NCI-H1694 treated with DMSO at 0.1 percent for 48 hours (cell line): ENCODE measurements at regions not wholly inside any gene's neighbourhood (a gene's known extent, or its start where the extent isn't known, plus 50 kb on each side); places are given as distances from the start of the nearest gene placed in this dataset.

Experiments
- DNase-seq: peaks from one replicate; lab custom pipeline; 2025; lab: John Stamatoyannopoulos, UW

GRCh38 chr12:13841358-13841757, 140.0 kb downstream of the GRIN2B start:
- no peak for DNase-seq

DNA sequence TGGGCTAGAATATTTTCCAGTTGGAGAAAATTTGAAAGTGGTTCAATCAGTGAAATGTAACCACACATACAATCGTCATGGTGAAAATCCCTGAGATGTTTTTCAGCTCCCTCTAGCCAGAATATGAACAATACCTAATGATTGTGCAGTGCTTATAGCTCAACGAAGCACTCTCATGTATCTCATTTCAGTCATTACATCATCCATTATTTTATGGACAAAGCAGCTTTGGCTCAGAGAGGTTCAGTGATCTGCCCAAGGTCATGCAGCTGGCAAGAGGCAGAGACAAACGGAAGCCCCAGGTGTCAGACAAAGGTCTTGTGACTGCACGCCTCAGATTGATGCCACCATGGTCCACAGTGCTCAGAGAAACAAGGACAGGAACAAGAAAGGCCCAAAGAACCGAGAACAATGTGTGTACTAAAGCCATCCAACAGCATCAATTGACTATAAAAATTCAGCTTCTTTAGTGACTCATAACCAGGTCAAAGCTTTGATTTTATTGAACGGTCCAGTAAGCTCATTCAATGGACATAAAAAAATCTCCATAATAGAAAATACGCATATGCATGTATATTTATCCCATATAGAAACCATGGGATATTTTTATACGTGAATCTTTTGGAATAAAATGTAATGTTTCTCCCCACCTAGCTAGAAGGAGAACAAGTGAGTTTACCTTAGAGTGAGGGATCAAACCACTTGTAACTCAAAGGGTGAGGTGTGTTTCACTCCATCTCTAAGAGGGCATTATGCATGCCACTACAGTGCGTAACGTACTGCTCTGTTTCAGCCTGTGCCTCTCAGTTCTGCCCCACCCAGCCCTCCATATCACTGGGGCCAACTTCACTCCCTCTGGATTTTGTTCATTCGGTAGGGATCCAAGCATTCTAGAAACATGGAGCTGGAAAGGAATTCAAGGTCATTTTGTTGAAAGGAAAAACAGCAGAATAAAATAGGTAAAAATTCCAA, 141.8 kb downstream of the GRIN2B start:
- no peak for DNase-seq

- DNase-seq: peak; percentile 33
Measured at GRCh38 chr12:13836099-13836498, 145.3 kb downstream of the GRIN2B start.

- peak; percentile 18 for DNase-seq
Measured at GRCh38 chr12:13835652-13836051, 145.8 kb downstream of the GRIN2B start.

- no peak for DNase-seq
Measured at GRCh38 chr12:13834241-13834640, 147.2 kb downstream of the GRIN2B start.

DNA sequence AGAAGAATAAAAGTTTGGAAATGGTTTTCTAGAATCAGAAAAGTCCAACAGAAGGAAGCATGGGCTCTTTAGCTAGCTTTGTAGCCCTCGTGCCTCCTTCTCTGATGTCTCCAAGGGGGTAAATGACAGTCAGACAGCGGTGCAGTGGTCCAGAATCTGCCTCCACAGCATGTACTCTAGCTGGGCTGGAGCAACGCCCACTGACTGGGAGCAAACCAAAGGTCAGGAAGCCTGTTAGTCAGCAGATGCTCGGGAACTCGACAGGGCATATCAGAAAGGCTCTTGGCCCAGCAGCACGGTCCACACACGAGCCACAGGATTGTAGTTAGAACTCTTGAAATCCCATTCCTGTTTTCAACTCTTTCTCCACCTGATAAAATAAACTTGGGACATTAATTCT, 164.3 kb downstream of the GRIN2B start:
- no peak for DNase-seq

GRCh38 chr12:13816394-13816793, 165.0 kb downstream of the GRIN2B start:
- no peak for DNase-seq

GRCh38 chr12:13812168-13812567, 169.2 kb downstream of the GRIN2B start:
- no peak for DNase-seq

GRCh38 chr12:13811061-13811460, 170.3 kb downstream of the GRIN2B start:
- DNase-seq: no peak

GRCh38 chr12:13805041-13805440, 176.4 kb downstream of the GRIN2B start:
- DNase-seq: no peak

DNA sequence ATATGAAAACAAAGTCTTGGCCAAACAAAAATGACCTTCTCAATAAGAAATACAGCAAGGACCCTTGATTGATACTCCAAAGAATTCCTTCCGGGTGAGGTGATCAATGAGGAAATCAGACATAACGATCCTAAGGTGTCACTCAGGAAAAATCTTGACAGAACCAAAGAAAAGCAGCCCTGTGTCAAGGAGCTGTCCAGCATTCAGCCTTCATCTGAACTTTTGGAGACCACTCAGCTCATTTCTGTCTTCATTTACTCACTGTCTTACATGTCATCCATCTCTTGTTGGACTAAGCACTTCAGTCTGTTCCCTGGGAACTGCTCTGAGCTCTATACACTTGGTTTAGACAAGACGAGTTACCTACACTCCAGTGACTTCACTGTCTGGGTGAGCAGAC, 179.9 kb downstream of the GRIN2B start:
- no peak for DNase-seq

DNA sequence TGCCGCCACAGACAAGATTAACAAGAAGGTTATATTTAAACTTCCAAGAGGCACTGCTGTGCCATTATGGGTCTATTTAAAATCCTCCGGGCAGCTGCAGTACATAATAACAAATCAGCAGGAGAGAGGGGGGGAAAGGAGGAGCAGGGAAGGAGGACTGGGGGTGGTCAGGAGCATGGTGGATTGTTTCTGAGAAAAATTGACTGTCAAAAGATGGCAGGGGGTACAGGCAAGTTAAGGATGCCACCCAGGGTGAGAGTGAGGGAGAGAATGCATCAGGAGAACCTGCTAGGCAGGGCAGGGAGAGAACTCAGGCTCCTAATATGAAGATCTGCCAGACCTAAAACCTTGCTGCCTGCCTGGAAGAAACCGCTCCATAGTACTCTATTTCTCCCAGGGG, 181.8 kb downstream of the GRIN2B start:
- DNase-seq: no peak

GRCh38 chr12:13798162-13798561, 183.2 kb downstream of the GRIN2B start:
- no peak for DNase-seq

DNA sequence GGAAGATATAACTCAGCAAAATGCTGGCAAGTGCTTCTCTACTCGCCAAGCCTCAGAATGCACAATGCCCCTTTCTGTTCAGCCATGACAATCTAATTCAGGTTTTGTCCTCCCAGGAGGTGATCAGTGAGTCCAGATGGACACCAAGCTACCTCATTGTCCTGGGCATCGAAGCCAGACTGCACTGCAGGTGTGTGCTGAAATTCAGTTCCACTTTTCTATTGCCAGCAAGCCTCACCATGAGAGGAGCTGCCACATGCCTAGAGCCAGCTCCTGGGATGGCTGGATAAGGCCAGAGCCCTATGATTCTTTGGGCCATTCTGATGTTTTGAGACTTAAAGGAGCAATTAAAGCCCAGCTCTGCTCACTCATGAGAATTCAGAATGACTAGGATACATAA, 186.7 kb downstream of the GRIN2B start:
- DNase-seq: no peak

- DNase-seq: no peak
Measured at GRCh38 chr12:13790317-13790716, 191.1 kb downstream of the GRIN2B start.

- DNase-seq: no peak
Measured at GRCh38 chr12:13788626-13789025, 192.8 kb downstream of the GRIN2B start.

DNA sequence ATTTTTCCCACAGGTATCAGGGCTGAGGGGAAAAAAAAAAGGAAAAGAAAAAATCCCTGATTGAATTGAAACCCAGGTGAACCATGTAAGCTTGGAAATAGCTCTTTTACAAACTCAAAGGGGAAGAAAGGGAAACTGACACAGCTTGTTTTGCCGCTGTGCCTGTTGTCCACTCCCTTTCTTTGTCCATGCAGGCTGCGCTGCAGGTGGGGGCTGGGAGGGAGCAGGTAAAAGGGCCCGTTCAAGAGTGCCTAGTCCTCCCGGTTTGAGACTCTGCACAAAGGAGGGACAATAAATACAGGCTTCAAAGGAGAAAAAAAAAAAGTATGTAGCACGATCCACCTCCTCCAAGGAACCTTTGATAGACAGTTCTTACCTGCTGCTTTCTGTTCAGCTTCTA, 194.8 kb downstream of the GRIN2B start:
- DNase-seq: no peak

DNA sequence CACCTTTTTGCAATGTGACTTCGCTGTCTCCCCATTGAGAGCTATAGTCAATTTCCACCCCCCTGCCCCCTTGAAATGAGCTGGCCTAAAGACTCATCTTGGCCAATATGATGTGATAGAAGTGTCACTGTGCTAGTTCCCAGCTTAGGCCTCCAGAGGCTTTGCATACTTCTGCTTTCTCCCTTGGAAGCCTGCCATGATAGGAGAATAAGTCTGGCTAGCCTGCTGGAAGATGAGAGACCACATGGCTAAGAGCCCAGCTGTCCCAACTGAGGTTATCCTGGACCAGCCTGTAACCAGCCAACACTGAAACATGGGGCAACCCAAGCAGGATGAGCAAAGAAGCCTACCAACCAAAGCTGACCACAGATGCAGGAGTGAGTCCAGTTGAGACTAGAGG, 196.9 kb downstream of the GRIN2B start:
- DNase-seq: no peak

DNA sequence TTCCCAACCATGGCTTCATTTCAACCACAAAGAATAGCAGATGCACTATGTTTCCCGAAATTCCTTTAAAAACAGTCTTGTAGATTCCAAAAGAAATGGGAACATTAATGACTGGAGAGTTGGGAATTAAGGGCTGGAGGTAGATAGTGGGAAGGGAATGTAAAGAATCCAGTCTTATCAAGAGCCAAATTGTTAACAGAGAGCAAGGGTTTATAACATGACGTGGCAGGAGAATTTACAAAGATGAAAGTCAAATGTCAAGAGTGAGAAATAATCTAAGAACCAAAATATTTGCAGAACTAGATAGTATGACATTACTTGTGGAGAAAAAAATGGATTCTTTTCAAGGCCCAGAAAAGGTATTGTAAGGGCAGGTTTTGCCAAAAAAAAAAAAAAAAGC, 200.9 kb downstream of the GRIN2B start:
- no peak for DNase-seq

GRCh38 chr12:13777374-13777773, 204.0 kb downstream of the GRIN2B start:
- no peak for DNase-seq

DNA sequence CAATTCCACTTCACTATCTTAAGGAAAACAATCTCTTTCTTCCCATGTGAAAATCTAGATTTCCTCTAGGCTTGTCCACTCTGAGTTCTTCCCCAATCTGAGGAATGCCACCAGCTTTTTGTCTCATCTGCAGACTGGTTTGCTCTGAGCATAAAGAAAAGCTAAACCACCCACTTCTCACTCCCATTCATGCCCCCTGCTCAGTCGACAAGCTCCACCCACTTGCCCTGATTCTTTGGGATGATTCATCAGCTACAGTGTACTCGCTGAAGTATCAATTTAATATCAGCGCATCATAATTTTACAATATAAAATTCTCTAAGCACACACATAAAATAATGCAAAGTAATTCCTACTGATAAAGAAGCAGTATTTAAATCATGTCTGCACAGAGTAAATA, 209.1 kb downstream of the GRIN2B start:
- no peak for DNase-seq

- no peak for DNase-seq
Measured at GRCh38 chr12:13770576-13770975, 210.8 kb downstream of the GRIN2B start.

DNA sequence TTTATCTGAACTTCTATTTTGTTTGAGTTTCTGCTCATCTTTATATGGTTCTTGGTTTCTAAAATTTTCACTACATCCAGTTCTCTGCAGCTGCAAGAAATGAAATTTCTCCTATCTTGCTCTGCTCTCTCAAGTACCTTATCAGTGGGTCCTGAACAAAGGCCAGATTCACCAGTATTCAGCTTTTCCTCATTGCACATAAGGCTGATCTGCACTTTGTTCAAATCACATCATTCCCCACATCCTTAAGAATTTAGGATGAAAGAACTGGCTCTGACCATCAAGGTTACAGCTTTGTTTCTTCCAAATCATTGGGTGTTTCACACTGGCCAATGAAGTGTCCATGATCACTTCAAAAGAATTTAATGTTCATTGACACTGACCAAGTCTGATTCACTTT, 211.4 kb downstream of the GRIN2B start:
- DNase-seq: no peak

- DNase-seq: no peak
Measured at GRCh38 chr12:13769273-13769672, 212.1 kb downstream of the GRIN2B start.
